HG03520 (cell line): ENCODE measurements at regions not wholly inside any gene's neighbourhood (a gene's known extent, or its start where the extent isn't known, plus 50 kb on each side); places are given as distances from the start of the nearest gene placed in this dataset.

Experiments
- ATAC-seq: cut with Tn5 transposase; IDR thresholded peaks from one replicate; pipeline ENCODE4 v1.9.1; 2021; ENCODE audit warnings: mild to moderate bottlenecking, moderate library complexity; ENCODE audit not compliant: unreplicated experiment

GRCh38 chr5:168002116-168002515 lies 289.3 kb upstream of the WWC1 start:
- no peak for ATAC-seq

- no peak for ATAC-seq
Measured at GRCh38 chr5:168005093-168005492, 286.4 kb upstream of the WWC1 start.

DNA sequence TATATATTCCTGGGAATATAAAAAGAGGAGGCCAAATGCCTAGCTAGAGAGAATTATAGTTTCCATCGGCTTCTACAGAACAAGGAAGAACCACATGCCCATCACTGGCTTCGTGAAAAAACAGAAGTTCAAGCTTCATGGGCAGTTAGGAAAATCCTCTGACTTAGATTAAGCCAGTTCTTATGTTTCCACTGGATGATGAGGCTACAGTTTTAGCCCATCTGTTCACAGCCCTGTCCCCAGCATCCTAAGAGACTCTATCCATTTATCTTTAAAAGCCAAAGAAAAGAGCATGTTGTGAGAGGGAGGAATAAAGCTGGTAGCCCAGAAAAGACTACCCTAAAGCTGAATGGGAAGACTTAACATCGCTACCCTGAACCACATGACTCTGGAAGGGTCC lies 285.5 kb upstream of the WWC1 start:
- ATAC-seq: no peak

DNA sequence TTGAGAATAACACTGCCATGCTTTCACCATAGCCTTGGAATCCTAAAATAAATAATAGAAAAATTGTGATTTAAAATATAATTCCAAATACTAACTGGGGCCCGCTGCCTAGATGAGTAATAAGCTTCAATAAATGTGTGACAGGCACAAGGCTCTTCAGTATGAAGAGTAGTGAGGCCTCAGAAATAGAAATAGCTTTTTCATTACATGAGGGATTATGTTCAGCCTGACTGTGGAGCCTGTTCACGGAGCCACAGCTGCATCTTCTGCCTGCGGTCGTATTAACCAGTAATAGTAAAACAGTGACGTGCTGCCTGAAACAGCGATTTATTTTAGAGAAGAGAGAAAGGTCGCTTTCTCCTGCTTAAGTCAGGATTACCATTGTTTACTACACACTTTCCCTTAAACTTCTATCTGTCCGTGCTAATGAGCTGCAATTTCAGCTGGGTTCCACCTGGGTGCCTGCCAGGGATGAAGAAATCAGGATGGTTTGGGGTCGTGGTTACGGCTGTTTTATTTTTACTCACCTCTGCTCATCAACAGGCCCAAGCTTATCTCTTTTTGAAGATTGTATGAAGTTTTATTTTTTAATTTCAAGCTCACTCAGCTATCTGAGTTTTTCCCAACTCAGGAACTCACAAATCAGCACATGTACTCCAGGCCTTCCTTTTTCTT lies 284.9 kb upstream of the WWC1 start:
- ATAC-seq: no peak

DNA sequence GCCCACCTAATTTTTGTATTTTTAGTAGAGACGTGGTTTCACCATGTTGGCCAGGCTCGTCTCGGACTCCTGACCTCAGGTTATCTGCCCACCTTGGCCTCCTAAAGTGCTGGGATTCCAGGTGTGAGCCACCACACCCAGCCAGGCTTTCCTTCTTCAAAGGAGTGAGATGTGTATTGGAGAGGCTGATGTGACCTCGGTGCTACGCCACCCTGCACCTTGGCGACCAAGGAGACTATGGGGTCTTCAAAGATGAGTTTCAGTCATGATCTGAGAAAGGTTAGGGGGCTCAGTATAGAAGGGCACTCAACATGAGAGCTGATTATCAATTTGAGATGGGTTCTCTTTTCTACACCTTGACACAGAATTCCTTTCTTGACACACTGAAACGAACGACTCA lies 284.2 kb upstream of the WWC1 start:
- no peak for ATAC-seq

DNA sequence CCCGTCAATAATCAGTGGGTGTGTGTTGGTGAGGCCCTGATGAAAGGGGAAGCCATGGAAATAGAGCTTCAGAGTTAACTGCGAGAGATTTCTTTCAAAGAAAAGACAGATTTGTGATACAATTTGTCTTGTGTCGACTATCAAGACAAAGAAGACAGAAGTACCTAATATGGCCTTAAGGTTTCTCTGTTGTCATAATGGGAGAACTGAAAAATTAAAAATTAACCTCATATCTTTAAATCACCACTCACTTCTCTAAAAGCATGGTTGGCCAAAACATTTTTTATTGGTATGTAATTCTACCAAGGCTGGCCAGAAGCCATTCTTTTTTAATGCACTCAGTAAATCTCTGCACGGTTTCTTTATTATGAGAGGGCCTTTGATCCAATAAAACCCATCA lies 282.9 kb upstream of the WWC1 start:
- ATAC-seq: no peak

- ATAC-seq: no peak
Measured at GRCh38 chr5:168011096-168011495, 280.3 kb upstream of the WWC1 start.

DNA sequence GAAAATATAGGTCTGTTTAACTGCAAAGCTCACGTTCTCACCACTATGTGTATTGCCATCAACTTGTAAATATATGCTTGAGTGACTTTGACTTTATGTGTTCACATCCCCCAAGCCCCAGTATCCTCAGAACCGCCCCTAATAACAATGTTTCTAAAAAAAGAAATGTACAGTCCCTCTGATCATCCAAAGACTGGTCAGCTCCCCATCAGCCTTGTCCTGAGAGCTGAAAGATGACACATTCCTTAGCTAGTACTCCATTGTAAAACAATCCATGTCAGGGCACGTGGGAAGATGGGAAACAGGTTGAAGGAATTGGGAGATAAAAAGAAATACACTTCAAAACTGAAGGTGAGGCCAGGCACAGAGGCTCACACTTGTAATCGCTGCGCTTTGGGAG lies 279.4 kb upstream of the WWC1 start:
- ATAC-seq: no peak

- no peak for ATAC-seq
Measured at GRCh38 chr5:168013546-168013945, 277.9 kb upstream of the WWC1 start.

GRCh38 chr5:168014433-168015123 lies 276.9 kb upstream of the WWC1 start:
- ATAC-seq: no peak

DNA sequence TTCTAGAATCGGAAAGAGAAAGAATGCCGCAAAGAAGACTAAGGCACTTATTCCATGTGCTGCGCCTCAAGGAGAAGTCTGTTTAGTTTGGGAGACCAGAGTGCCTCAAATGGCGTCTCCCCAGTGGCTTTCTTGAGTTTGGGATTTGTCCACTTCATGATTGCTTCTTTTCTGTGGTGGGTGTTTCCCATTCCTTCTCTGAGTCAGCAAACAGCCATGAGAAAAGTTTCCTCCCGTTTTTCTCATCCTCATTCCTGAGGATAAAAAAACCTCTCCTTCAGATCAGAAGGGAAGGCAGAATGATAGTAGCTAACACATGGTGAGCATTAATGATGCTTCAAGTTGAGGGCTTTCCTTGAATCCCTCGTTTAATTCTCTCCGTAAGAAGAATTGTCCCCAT lies 275.9 kb upstream of the WWC1 start:
- ATAC-seq: no peak

GRCh38 chr5:168017313-168017712 lies 274.1 kb upstream of the WWC1 start:
- no peak for ATAC-seq

DNA sequence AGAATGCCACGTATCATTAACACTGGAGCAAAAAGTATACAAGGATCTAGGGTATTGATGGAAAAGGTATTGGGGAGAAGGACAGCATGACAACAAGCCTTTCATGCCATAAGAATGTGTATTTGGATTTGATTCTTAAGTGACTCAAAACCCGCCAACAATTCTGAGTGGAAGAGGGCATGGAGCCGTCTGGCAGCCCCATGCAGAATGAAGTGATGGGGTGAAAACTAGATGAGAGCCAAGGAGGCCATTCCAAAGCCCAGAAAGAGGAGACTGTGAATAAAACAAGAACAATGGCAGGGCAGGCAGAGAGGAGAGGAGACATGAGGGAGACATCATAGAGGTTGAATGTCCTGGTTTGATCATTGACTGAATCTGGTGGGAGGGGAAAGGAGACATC lies 272.3 kb upstream of the WWC1 start:
- no peak for ATAC-seq

DNA sequence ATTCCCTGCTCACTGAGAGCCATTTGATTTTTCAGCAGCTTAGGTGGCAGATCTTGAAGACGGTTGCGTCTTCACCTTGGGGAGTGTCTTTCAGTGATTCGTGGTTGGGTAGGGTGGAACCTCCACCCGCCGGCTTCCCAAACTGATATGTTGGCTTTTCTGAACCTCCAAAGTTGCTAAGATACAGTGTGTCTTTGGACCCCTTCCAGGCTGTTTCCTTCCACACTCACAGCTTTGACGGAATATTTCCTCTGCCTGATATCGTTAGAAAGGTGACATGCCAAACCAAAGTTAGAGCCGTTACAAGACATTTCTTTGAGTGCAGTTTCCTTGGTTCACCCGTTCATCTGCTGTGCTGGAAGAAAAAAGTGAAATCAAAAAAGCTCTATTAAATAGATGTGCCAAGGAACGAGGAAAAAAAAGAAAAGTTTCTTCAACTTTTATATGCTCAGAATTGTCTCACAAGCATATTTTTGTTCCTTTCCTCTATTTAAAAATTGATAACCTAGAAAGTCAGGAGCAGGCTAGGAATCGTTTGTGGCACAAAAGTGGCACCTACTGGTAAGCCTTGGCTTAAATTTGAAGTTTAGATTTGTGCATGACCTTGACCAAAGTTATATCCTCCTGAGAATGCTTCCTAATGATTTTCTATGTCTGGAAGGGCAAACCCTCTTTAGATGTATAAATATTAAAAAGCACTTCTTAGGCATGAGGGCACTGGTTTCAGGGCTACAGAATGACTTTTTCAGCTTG lies 270.7 kb upstream of the WWC1 start:
- ATAC-seq: no peak

- ATAC-seq: no peak
Measured at GRCh38 chr5:168022446-168023169, 268.8 kb upstream of the WWC1 start.

- ATAC-seq: no peak
Measured at GRCh38 chr5:168023191-168023590, 268.3 kb upstream of the WWC1 start.

- ATAC-seq: no peak
Measured at GRCh38 chr5:168024306-168024705, 267.1 kb upstream of the WWC1 start.

GRCh38 chr5:168027007-168027406 lies 264.4 kb upstream of the WWC1 start:
- ATAC-seq: no peak

- ATAC-seq: no peak
Measured at GRCh38 chr5:168030912-168031311, 260.5 kb upstream of the WWC1 start.

DNA sequence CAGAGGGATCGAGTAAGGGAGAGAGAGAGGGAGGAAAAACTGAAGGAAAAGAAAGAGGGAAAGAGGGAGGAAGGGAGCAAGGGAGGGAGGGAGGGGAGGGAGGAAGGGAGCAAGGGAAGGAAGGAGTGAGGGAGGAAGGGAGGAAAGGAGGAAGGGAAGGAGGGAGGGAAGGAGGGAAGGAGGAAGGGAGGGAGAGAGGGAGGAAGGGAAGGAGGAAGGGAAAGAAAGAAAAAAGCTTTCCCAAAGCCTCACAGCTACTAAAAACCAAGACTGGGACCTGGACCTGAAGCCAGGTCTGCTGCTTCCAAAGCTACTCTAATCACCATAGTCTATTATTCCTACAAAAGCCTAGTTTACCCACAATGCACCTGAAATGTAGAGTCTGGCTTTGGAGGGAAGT lies 259.8 kb upstream of the WWC1 start:
- ATAC-seq: no peak

GRCh38 chr5:168039039-168039438 lies 252.4 kb upstream of the WWC1 start:
- no peak for ATAC-seq
